Nephron progenitor cell (in vitro differentiated cells): ENCODE measurements at regions not wholly inside any gene's neighbourhood (a gene's known extent, or its start where the extent isn't known, plus 50 kb on each side); places are given as distances from the start of the nearest gene placed in this dataset.

Experiments used
- DNase-seq: peaks from one replicate; pipeline ENCODE4 v3.0.0; 2021
- H3K27ac Mint-ChIP-seq: 2 replicates; pipeline ENCODE4 v1.8.0; 2021; ENCODE audit warnings: mild to moderate bottlenecking, moderate library complexity, mixed read lengths
- H3K27me3 Mint-ChIP-seq: 2 replicates; pipeline ENCODE4 v1.8.0; 2021; ENCODE audit warnings: mild to moderate bottlenecking, low read depth, mixed read lengths; ENCODE audit not compliant: poor library complexity
- H3K36me3 Mint-ChIP-seq: 2 replicates; pipeline ENCODE4 v1.8.0; 2021; ENCODE audit warnings: low read depth, mixed read lengths
- H3K4me1 Mint-ChIP-seq: 2 replicates; pipeline ENCODE4 v1.8.0; 2021; ENCODE audit warnings: mixed read lengths
- H3K4me3 Mint-ChIP-seq: 2 replicates; pipeline ENCODE4 v1.8.0; 2021; ENCODE audit warnings: mild to moderate bottlenecking, moderate library complexity, mixed read lengths
- H3K9me3 Mint-ChIP-seq: 2 replicates; pipeline ENCODE4 v1.8.0; 2021; ENCODE audit warnings: mild to moderate bottlenecking, moderate library complexity, mixed read lengths
- TF ChIP-seq, protein P1 (sequence below): fragments of 200-600 bp; sonication (generic); IDR thresholded peaks from 2 replicates; pipeline ENCODE4 v1.5.0; 2021; ENCODE audit warnings: antibody characterized with exemption

DNA sequence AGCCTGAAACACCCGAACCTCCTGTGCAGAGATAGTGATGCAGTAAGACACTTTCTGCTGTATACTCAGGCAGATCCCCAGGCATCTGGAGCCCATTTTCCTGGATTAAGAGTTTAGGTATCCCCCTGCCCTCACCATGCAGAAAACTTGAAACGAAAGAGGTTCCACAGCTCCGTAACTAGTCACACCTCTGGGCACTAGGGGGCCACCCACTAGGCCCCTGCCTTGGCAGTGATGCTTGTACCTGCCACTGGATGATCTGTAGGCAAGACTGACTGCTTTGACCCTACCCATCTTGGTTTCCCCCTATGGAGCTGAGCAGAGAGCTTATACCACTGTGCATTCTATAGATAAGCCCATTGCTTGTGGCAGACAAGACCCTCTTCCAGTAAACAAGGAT lies 940.6 kb downstream of the PCDH19 start:
- no peak overlapping the region for H3K4me3 Mint-ChIP-seq
- no peaks in the 10 kb centered on the region for H3K9me3 Mint-ChIP-seq
- H3K36me3 Mint-ChIP-seq = no peaks in the 10 kb centered on the region
- H3K27me3 Mint-ChIP-seq = no peaks in the 10 kb centered on the region
- no peaks in the 10 kb centered on the region for H3K4me1 Mint-ChIP-seq
- TF ChIP-seq, protein P1, sequence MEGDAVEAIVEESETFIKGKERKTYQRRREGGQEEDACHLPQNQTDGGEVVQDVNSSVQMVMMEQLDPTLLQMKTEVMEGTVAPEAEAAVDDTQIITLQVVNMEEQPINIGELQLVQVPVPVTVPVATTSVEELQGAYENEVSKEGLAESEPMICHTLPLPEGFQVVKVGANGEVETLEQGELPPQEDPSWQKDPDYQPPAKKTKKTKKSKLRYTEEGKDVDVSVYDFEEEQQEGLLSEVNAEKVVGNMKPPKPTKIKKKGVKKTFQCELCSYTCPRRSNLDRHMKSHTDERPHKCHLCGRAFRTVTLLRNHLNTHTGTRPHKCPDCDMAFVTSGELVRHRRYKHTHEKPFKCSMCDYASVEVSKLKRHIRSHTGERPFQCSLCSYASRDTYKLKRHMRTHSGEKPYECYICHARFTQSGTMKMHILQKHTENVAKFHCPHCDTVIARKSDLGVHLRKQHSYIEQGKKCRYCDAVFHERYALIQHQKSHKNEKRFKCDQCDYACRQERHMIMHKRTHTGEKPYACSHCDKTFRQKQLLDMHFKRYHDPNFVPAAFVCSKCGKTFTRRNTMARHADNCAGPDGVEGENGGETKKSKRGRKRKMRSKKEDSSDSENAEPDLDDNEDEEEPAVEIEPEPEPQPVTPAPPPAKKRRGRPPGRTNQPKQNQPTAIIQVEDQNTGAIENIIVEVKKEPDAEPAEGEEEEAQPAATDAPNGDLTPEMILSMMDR = no peak
- no peak for DNase-seq
- H3K27ac Mint-ChIP-seq = no peak overlapping the region

DNA sequence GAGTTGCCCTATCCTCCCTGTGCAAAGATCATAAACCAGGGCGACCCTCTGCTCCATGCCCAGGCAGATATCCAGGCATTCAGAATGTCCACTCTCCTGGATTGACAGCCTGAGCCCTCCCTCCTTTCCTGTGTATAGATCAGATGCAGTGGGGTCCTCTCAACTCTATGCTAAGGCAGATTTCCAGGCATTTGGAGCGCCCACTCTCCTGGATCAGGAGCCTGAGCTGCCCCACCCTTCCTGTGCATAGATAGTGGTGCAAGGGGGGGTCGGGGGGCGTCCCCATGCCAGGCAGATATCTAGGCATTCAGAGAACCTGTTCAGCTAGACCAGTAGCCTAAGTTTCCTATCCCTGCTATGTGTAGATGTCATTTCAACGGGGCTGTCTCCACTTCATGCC lies 941.1 kb downstream of the PCDH19 start:
- H3K27me3 Mint-ChIP-seq = no peaks in the 10 kb centered on the region

DNA sequence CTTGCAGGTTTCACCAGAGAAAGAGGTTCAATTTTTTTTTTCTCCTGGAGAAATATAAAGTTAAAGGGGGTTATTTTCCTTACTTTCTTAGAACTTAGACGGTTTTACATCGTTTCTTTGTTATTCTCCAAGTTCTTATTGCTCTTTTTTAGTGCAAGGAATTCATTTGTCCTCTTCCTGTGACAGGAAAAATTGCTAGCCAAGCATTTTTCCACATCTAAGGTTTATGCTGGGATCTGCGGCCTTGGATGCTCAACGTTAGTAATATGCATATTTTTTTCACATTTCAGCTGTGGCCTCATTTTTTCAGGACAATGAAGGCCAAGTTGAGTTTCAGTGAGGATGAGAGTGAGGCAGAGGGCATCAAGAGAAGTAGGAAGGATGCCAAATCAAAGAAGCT lies 948.9 kb downstream of the PCDH19 start:
- Mint-ChIP-seq H3K36me3 (no peaks in the 10 kb centered on the region), H3K9me3 (no peaks in the 10 kb centered on the region), H3K4me3 (no peak overlapping the region), H3K27ac (no peak overlapping the region), H3K27me3 (no peaks in the 10 kb centered on the region), H3K4me1 (no peaks in the 10 kb centered on the region)
- DNase-seq = no peak
- TF ChIP-seq, protein P1 = no peak

More for the DNA sequence above, 941.1 kb downstream of the PCDH19 start:
- no peaks in the 10 kb centered on the region for H3K4me1 Mint-ChIP-seq
- no peak for DNase-seq
- H3K27ac Mint-ChIP-seq = no peak overlapping the region
- H3K4me3 Mint-ChIP-seq = no peak overlapping the region
- no peaks in the 10 kb centered on the region for H3K36me3 Mint-ChIP-seq
- no peaks in the 10 kb centered on the region for H3K9me3 Mint-ChIP-seq
- TF ChIP-seq, protein P1 = no peak

DNA sequence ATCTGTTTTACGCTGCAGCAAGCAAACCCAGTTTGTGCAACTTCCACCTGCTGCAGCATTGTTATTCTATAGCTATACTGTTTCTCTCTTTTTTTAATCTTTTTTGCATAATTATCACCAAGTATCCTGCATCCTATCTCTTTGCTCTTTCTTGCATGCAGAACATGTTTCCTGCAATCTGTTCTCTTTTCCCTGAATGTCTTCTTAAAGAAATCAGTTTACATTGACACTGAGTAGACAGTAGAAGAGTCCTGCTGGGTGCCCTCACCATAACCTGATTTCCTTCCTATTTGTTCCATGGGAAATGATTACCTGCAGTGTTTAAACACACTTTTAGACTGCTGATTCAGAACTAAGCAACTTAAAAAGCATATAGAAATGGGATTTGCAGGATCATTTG lies 964.7 kb downstream of the PCDH19 start:
- Mint-ChIP-seq H3K9me3 (no peaks in the 10 kb centered on the region), H3K4me3 (no peak overlapping the region), H3K36me3 (no peaks in the 10 kb centered on the region), H3K4me1 (no peaks in the 10 kb centered on the region), H3K27ac (no peak overlapping the region), H3K27me3 (no peaks in the 10 kb centered on the region)
- TF ChIP-seq, protein P1 = no peak
- no peak for DNase-seq

DNA sequence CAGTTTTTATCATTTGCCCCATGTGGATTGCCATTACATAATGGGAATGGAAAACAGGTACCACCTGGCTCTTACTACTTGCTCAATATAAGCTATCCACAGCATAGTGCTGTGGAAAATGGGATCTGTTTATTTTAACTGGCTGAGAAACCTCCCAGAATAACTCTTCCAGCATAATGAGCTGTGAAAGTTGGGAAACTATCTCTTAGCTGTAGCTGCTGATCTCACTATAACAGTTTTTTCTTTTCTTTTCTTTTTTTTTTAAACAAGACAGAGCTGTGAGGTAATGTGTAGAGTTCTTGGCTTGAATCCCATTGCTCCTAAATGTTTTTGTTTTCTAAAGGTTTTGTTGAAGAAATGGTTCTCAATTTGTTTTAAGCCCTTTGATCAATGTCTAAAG lies 988.3 kb downstream of the PCDH19 start:
- TF ChIP-seq, protein P1 = no peak
- H3K9me3 Mint-ChIP-seq = peaks cover 14% of the 10 kb centered on the region
- H3K4me3 Mint-ChIP-seq = no peak overlapping the region
- no peaks in the 10 kb centered on the region for H3K27me3 Mint-ChIP-seq
- no peak for DNase-seq
- H3K4me1 Mint-ChIP-seq = no peaks in the 10 kb centered on the region
- no peak overlapping the region for H3K27ac Mint-ChIP-seq
- no peaks in the 10 kb centered on the region for H3K36me3 Mint-ChIP-seq

DNA sequence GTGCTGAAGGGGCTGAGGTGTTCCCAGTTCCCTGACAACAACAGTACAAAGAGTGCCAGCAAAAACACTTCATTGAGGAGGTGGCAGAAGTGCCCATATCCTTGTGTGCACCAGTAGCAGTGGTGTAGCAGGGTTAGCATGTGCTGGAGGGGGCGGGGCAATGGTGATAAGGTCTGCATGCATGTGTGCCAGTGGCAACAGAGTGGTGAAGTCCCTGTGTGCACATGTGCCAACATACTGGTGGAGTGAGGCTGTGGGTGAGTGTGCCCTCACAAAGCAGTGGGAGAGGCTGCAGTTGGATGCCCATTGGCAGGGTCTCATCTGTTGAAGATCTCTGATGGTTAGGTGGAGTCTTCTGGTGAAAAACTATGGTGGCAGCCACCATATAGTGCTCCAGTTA lies 994.6 kb downstream of the PCDH19 start:
- H3K36me3 Mint-ChIP-seq = no peaks in the 10 kb centered on the region
- no peak for DNase-seq
- TF ChIP-seq, protein P1 = no peak
- no peaks in the 10 kb centered on the region for H3K27me3 Mint-ChIP-seq
- no peak overlapping the region for H3K4me3 Mint-ChIP-seq
- H3K27ac Mint-ChIP-seq = no peak overlapping the region
- no peaks in the 10 kb centered on the region for H3K4me1 Mint-ChIP-seq
- H3K9me3 Mint-ChIP-seq = peaks cover 7% of the 10 kb centered on the region
